SH-SY5Y (cell line): ENCODE measurements at regions not wholly inside any gene's neighbourhood (a gene's known extent, or its start where the extent isn't known, plus 50 kb on each side); places are given as distances from the start of the nearest gene placed in this dataset.

Experiments used
- GATA2 ChIP-seq: IDR thresholded peaks from 2 replicates; pipeline ENCODE4 v1.6.1; 2011; ENCODE audit warnings: mild to moderate bottlenecking, low read depth, low read length
- GATA3 ChIP-seq: IDR thresholded peaks from 2 replicates; pipeline ENCODE4 v1.6.1; 2011; ENCODE audit warnings: low read depth, mild to moderate bottlenecking, low read length, moderate library complexity

- TF ChIP-seq GATA2 (no peak), GATA3 (no peak)
Observed at GRCh38 chr12:25761356-25761755, 197.1 kb upstream of the RASSF8 start.
